DOHH2 (cell line): ENCODE measurements at regions not wholly inside any gene's neighbourhood (a gene's known extent, or its start where the extent isn't known, plus 50 kb on each side); places are given as distances from the start of the nearest gene placed in this dataset.

Source experiments
- CTCF ChIP-seq: fragments of 200-600 bp; sonication (generic); IDR thresholded peaks from one replicate; pipeline ENCODE4 v1.5.1; 2014; ENCODE audit warnings: antibody characterized with exemption, mild to moderate bottlenecking, low read depth, low read length; ENCODE audit not compliant: poor library complexity, severe bottlenecking
- EZH2phosphoT487 ChIP-seq: fragments of 200-600 bp; sonication (generic); IDR thresholded peaks from 2 replicates; pipeline ENCODE4 v1.6.1; 2017; ENCODE audit warnings: borderline replicate concordance, mild to moderate bottlenecking, antibody characterized with exemption, low read length, moderate library complexity, mixed read lengths

DNA sequence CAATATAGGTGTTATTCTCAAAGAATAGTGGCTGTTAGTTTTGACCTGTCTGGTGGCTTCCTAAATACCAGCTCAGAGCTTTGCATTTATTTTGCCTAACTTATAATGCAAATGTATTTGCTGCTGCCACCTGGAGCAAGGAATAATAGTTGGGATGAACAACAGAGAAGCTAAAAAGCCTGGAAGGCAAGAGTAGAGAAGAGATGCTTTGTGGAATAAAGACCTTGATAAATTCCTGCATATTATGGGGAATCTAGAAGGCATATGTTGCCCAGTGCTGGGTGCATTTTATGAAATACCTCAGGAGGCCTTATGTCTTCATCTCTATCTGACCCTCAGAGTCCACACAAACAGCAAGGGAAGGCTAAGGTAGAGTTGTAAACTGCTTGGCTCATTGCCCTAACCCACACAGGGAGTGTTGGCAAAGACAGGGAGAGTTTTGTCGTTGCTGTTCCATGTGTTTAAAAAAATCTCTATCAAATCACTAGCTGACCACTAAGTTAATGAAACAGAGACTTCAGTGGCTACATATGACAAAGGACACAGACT is 53.7 kb upstream of the SCAF11 start:
- TF ChIP-seq EZH2phosphoT487: no peak
- TF ChIP-seq CTCF: no peak
